AG04450 (cell line): ENCODE measurements at regions not wholly inside any gene's neighbourhood (a gene's known extent, or its start where the extent isn't known, plus 50 kb on each side); places are given as distances from the start of the nearest gene placed in this dataset.

Experiments used
- CTCF ChIA-PET: fragments of 300-600, 350-600 bp; formaldehyde crosslinking; extraction: SDS; loops from one replicate; lab custom pipeline; 2022; ENCODE audit warnings: antibody characterized with exemption, inconsistent platforms; lab: Charles Lee
- POLR2A ChIA-PET: fragments of 350-600 bp; formaldehyde crosslinking; extraction: SDS; loops from one replicate; lab custom pipeline; 2021; ENCODE audit warnings: antibody characterized with exemption, inconsistent platforms; lab: Yijun Ruan, JAX
- DNase-seq: peaks from one replicate; pipeline ENCODE4 v3.0.0-alpha.2; 2011; ENCODE audit warnings: low read depth, low spot score
- H3K27ac ChIP-seq: one replicate; pipeline ENCODE4 v1.5.1; 2012; ENCODE audit warnings: low read depth, low read length, control low read depth
- H3K27me3 ChIP-seq: one replicate; pipeline ENCODE4 v1.6.0; 2012; ENCODE audit warnings: low read length; ENCODE audit not compliant: control insufficient read depth, insufficient read depth
- H3K4me3 ChIP-seq: 2 replicates; pipeline ENCODE4 v1.5.1; 2011; ENCODE audit warnings: mild to moderate bottlenecking, low read depth, low read length, control low read depth
- H3K9me3 ChIP-seq: 2 replicates; pipeline ENCODE4 v1.5.1; 2012; ENCODE audit warnings: low read length; ENCODE audit not compliant: control insufficient read depth, insufficient read depth
- CTCF ChIP-seq: IDR thresholded peaks from 2 replicates; pipeline ENCODE4 v1.5.1; 2011; ENCODE audit warnings: low read depth, low read length, control low read depth, inconsistent platforms

DNA sequence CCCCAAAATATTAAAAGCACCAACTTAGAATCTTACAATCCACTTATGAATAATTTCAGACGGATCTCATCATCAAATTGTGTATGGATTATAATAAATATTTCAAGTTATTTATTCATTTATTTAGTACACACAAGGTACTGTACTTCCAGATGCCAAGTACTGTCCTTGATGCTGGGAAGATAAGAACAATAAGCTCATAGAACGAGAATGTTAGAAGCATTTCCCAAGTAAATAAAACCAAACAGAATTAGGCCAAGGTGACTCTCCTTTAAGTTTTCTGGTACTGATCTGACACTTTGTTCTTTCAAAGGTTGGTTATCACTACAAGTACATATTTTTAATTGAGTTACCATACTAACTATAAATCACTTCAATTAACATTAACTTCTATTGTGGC lies 416.1 kb upstream of the ETAA1 start:
- POLR2A ChIA-PET = no interaction called here
- Histone ChIP-seq H3K9me3 (no peaks in the 10 kb centered on the region), H3K27me3 (no peaks in the 10 kb centered on the region), H3K27ac (no peak overlapping the region), H3K4me3 (no peak overlapping the region)
- CTCF ChIA-PET = no interaction called here
- DNase-seq = no peak
- no peak for TF ChIP-seq CTCF

DNA sequence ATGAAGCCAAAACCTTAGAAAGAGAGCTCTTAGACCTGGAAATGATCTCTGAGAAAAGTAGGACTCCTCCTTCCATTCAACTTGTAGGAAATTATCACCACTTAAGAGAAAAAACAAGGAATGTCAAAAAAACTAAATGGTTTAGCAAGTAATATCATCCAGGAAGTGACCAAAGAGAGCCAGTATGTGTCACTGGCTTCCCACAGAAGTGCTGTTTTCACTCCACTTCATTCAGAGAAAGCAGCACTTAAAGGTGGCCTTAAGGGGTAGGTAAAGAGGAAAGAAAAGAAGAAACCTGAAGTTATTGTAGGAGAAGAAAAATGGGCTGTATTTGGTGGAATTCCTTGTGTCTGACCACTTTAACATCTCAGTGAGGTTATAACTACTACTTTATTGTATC lies 414.4 kb upstream of the ETAA1 start:
- CTCF ChIA-PET = interaction anchor here (0.6 kb wide), 1 partner anchor 261 kb away, joined by 3 read pairs; no protein-coding TSS in a partner anchor

DNA sequence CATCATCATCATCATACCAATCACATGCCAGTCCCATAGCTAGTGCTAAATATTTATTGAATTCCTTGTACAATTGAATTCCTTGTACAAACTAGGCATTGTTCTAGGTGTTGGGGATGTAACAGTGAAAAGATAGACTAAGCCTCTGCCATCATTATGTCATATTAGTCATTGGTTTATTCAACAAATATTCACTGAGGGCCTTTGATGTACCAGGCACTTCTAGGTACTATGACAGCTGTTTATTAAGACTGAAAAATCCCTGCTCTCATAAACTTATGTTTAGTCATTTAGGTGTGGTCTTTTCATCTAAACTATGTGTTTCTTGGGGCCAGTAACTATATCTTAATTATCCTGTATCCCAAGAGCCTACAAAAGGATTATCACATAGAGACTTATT lies 412.3 kb upstream of the ETAA1 start:
- Histone ChIP-seq H3K4me3 (no peak overlapping the region), H3K27ac (no peak overlapping the region), H3K9me3 (no peaks in the 10 kb centered on the region), H3K27me3 (no peaks in the 10 kb centered on the region)
- TF ChIP-seq CTCF = no peak
- DNase-seq = no peak
- CTCF ChIA-PET = no interaction called here
- POLR2A ChIA-PET = no interaction called here

More for the DNA sequence above, 414.4 kb upstream of the ETAA1 start:
- TF ChIP-seq CTCF = no peak
- no peak for DNase-seq
- POLR2A ChIA-PET = no interaction called here
- Histone ChIP-seq H3K27me3 (no peaks in the 10 kb centered on the region), H3K27ac (no peak overlapping the region), H3K4me3 (no peak overlapping the region), H3K9me3 (no peaks in the 10 kb centered on the region)

DNA sequence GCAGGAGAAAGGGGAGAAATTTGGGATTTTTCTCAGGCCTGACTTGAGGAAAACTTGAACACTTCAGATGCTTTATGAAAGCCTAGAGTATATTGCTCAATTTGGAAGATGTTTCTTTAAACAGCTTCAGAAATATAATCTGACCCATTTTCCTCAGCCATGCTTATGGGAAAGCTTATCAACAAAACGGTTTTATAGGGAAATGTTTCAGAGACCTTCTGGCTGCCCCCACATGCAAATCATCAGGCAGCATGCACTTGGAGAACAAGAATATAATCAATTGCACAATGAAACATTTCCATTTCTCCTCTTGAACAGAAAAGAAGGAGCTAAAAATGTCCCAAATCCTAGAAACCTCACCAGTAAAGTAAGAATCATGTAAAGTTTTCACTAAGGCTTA lies 411.2 kb upstream of the ETAA1 start:
- TF ChIP-seq CTCF = no peak
- no peak for DNase-seq
- POLR2A ChIA-PET = no interaction called here

DNA sequence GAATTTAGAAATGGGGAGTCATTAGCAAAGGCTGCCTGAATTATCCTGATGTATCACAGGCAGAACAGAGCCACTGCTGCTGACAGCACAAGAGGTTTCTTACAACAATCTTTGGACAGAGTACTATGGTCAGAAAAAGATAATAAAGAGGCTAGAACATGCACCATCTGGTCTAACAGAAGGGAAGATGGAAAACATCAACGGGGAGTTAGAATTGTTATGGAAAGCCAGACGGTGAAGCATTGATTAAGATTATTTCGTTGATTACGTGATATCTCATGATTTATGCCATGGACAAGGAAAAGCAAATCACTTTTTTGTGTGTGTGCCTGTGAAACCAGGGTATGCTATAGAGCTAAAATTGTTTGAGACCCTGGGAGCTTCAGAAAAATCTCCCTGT lies 409.4 kb upstream of the ETAA1 start:
- Histone ChIP-seq H3K27me3 (no peaks in the 10 kb centered on the region), H3K4me3 (no peak overlapping the region), H3K9me3 (no peaks in the 10 kb centered on the region), H3K27ac (no peak overlapping the region)
- ChIA-PET CTCF (interaction anchor here (0.6 kb wide), 1 partner anchor 237 kb away, joined by 4 read pairs; no protein-coding TSS in a partner anchor), POLR2A (no interaction called here)
- no peak for DNase-seq
- no peak for TF ChIP-seq CTCF

More for the DNA sequence above, 411.2 kb upstream of the ETAA1 start:
- no peaks in the 10 kb centered on the region for H3K27me3 ChIP-seq
- no peaks in the 10 kb centered on the region for H3K9me3 ChIP-seq
- H3K4me3 ChIP-seq = no peak overlapping the region
- CTCF ChIA-PET = interaction anchor here (0.7 kb wide), 1 partner anchor 40 kb away, joined by 3 read pairs; no protein-coding TSS in a partner anchor
- no peak overlapping the region for H3K27ac ChIP-seq
